Neural progenitor cell (in vitro differentiated cells): ENCODE measurements at regions not wholly inside any gene's neighbourhood (a gene's known extent, or its start where the extent isn't known, plus 50 kb on each side); places are given as distances from the start of the nearest gene placed in this dataset.

Experiments used
- DNase-seq: peaks from one replicate; pipeline ENCODE4 v3.0.0-alpha.2; 2016; ENCODE audit warnings: low spot score
- H2AFZ ChIP-seq: fragments of 200-600 bp; sonication (generic); replicated peaks from 2 replicates; pipeline ENCODE4 v1.6.1; 2016; ENCODE audit warnings: antibody characterized with exemption
- H3F3A ChIP-seq: fragments of 200-600 bp; sonication (generic); 2 replicates; pipeline ENCODE4 v1.6.1; 2016; ENCODE audit warnings: antibody characterized with exemption, low read depth
- H3K27ac ChIP-seq: fragments of 200-600 bp; sonication (generic); 2 replicates; pipeline ENCODE4 v1.5.1; 2016; ENCODE audit warnings: mild to moderate bottlenecking
- H3K27me3 ChIP-seq: fragments of 200-600 bp; sonication (generic); 2 replicates; pipeline ENCODE4 v1.6.1; 2016; ENCODE audit warnings: mild to moderate bottlenecking, moderate library complexity
- H3K36me3 ChIP-seq: fragments of 200-600 bp; sonication (generic); 2 replicates; pipeline ENCODE4 v1.5.1; 2016
- H3K4me1 ChIP-seq: fragments of 200-600 bp; sonication (generic); 2 replicates; pipeline ENCODE4 v1.6.1; 2016; ENCODE audit warnings: mixed run types
- H3K4me2 ChIP-seq: fragments of 200-600 bp; sonication (generic); 2 replicates; pipeline ENCODE4 v1.6.1; 2016
- H3K4me3 ChIP-seq: fragments of 200-600 bp; sonication (generic); 2 replicates; pipeline ENCODE4 v1.5.1; 2016
- H3K79me2 ChIP-seq: fragments of 200-600 bp; sonication (generic); 2 replicates; pipeline ENCODE4 v1.6.1; 2016; ENCODE audit warnings: low read depth
- H3K9ac ChIP-seq: fragments of 200-600 bp; sonication (generic); 2 replicates; pipeline ENCODE4 v1.6.1; 2016
- H3K9me3 ChIP-seq: fragments of 200-600 bp; sonication (generic); 2 replicates; pipeline ENCODE4 v1.5.1; 2016; ENCODE audit warnings: low read depth
- H4K20me1 ChIP-seq: fragments of 200-600 bp; sonication (generic); 2 replicates; pipeline ENCODE4 v1.6.1; 2016; ENCODE audit warnings: low read depth
- H3K27ac Mint-ChIP-seq: 3 replicates; pipeline ENCODE4 v1.8.0; 2021; ENCODE audit warnings: mixed read lengths
- H3K27me3 Mint-ChIP-seq: 2 replicates; pipeline ENCODE4 v1.8.0; 2022; ENCODE audit warnings: low read depth, mild to moderate bottlenecking, inconsistent platforms, moderate library complexity, mixed read lengths; ENCODE audit not compliant: insufficient read depth
- H3K36me3 Mint-ChIP-seq: 3 replicates; pipeline ENCODE4 v1.8.0; 2021; ENCODE audit warnings: mixed read lengths
- H3K4me1 Mint-ChIP-seq: 3 replicates; pipeline ENCODE4 v1.8.0; 2021; ENCODE audit warnings: mixed read lengths
- H3K4me3 Mint-ChIP-seq: 3 replicates; pipeline ENCODE4 v1.8.0; 2021; ENCODE audit warnings: mild to moderate bottlenecking, moderate library complexity, mixed read lengths
- H3K9me3 Mint-ChIP-seq: 3 replicates; pipeline ENCODE4 v1.8.0; 2020; ENCODE audit warnings: mixed read lengths
- CTCF ChIP-seq: fragments of 200-600 bp; sonication (generic); IDR thresholded peaks from 2 replicates; pipeline ENCODE4 v1.5.1; 2017; ENCODE audit warnings: antibody characterized with exemption, mild to moderate bottlenecking
- EZH2 ChIP-seq: fragments of 200-600 bp; sonication (generic); IDR thresholded peaks from 2 replicates; pipeline ENCODE4 v1.6.1; 2017; ENCODE audit warnings: antibody characterized with exemption, mild to moderate bottlenecking, moderate library complexity
- EZH2phosphoT487 ChIP-seq: fragments of 200-600 bp; sonication (generic); IDR thresholded peaks from 2 replicates; pipeline ENCODE4 v1.6.1; 2017; ENCODE audit warnings: antibody characterized with exemption

- no peak overlapping the region for H2AFZ ChIP-seq
- no peaks in the 10 kb centered on the region for H4K20me1 ChIP-seq
- Mint-ChIP-seq H3K27ac (no peak overlapping the region), H3K4me3 (no peak overlapping the region), H3K27me3 (peaks cover 2% of the 10 kb centered on the region), H3K4me1 (no peaks in the 10 kb centered on the region), H3K36me3 (no peaks in the 10 kb centered on the region), H3K9me3 (no peaks in the 10 kb centered on the region)
- H3K4me2 ChIP-seq = no peak overlapping the region
- no peaks in the 10 kb centered on the region for H3K4me1 ChIP-seq
- H3K27me3 ChIP-seq = no peaks in the 10 kb centered on the region
- no peaks in the 10 kb centered on the region for H3K79me2 ChIP-seq
- TF ChIP-seq CTCF (no peak), EZH2phosphoT487 (no peak), EZH2 (no peak)
- no peak overlapping the region for H3K27ac ChIP-seq
- H3K9ac ChIP-seq = no peak overlapping the region
- H3K36me3 ChIP-seq = no peaks in the 10 kb centered on the region
- H3F3A ChIP-seq = no peaks in the 10 kb centered on the region
- H3K4me3 ChIP-seq = no peak overlapping the region
- no peak for DNase-seq
- no peaks in the 10 kb centered on the region for H3K9me3 ChIP-seq
Observed at GRCh38 chr9:104022083-104022482, 72.0 kb upstream of the SMC2 start.

GRCh38 chr9:104025104-104025503 is 69.0 kb upstream of the SMC2 start:
- H3K36me3 Mint-ChIP-seq = no peaks in the 10 kb centered on the region
- H3F3A ChIP-seq = no peaks in the 10 kb centered on the region
- H3K36me3 ChIP-seq = no peaks in the 10 kb centered on the region
- no peak overlapping the region for H3K9ac ChIP-seq
- H3K4me2 ChIP-seq = no peak overlapping the region
- H3K4me3 Mint-ChIP-seq = no peak overlapping the region
- no peak overlapping the region for H2AFZ ChIP-seq
- no peak overlapping the region for H3K4me3 ChIP-seq
- H3K4me1 ChIP-seq = no peaks in the 10 kb centered on the region
- TF ChIP-seq CTCF = no peak
- TF ChIP-seq EZH2 = no peak
- TF ChIP-seq EZH2phosphoT487 = no peak
- H3K27me3 Mint-ChIP-seq = peaks cover 2% of the 10 kb centered on the region
- no peaks in the 10 kb centered on the region for H3K9me3 ChIP-seq
- H3K27me3 ChIP-seq = no peaks in the 10 kb centered on the region
- no peaks in the 10 kb centered on the region for H3K4me1 Mint-ChIP-seq
- H3K79me2 ChIP-seq = no peaks in the 10 kb centered on the region
- DNase-seq = no peak
- no peak overlapping the region for H3K27ac ChIP-seq
- no peaks in the 10 kb centered on the region for H4K20me1 ChIP-seq
- H3K27ac Mint-ChIP-seq = no peak overlapping the region
- no peaks in the 10 kb centered on the region for H3K9me3 Mint-ChIP-seq

- Histone ChIP-seq H3K4me2 (no peak overlapping the region), H2AFZ (no peak overlapping the region), H3K4me1 (no peaks in the 10 kb centered on the region), H3K27me3 (no peaks in the 10 kb centered on the region), H3K27ac (no peak overlapping the region), H3F3A (no peaks in the 10 kb centered on the region), H4K20me1 (no peaks in the 10 kb centered on the region), H3K9me3 (no peaks in the 10 kb centered on the region), H3K9ac (no peak overlapping the region), H3K36me3 (no peaks in the 10 kb centered on the region), H3K79me2 (no peaks in the 10 kb centered on the region), H3K4me3 (no peak overlapping the region)
- TF ChIP-seq EZH2 (no peak), EZH2phosphoT487 (no peak), CTCF (no peak)
- Mint-ChIP-seq H3K36me3 (no peaks in the 10 kb centered on the region), H3K4me3 (no peak overlapping the region), H3K27ac (no peak overlapping the region), H3K27me3 (peaks cover 2% of the 10 kb centered on the region), H3K9me3 (no peaks in the 10 kb centered on the region), H3K4me1 (no peaks in the 10 kb centered on the region)
- no peak for DNase-seq
Observed at GRCh38 chr9:104025945-104026344, 68.2 kb upstream of the SMC2 start.

- Histone ChIP-seq H3K9ac (no peak overlapping the region), H3K9me3 (no peaks in the 10 kb centered on the region), H4K20me1 (no peaks in the 10 kb centered on the region), H3K4me2 (no peak overlapping the region), H3K79me2 (no peaks in the 10 kb centered on the region), H3K27ac (no peak overlapping the region), H3F3A (no peaks in the 10 kb centered on the region), H3K27me3 (no peaks in the 10 kb centered on the region), H3K4me3 (no peak overlapping the region), H3K4me1 (no peaks in the 10 kb centered on the region), H3K36me3 (no peaks in the 10 kb centered on the region), H2AFZ (no peak overlapping the region)
- no peaks in the 10 kb centered on the region for H3K9me3 Mint-ChIP-seq
- DNase-seq = no peak
- no peaks in the 10 kb centered on the region for H3K27me3 Mint-ChIP-seq
- no peaks in the 10 kb centered on the region for H3K4me1 Mint-ChIP-seq
- H3K36me3 Mint-ChIP-seq = no peaks in the 10 kb centered on the region
- TF ChIP-seq EZH2 (no peak), EZH2phosphoT487 (no peak), CTCF (no peak)
- H3K27ac Mint-ChIP-seq = no peak overlapping the region
- H3K4me3 Mint-ChIP-seq = no peak overlapping the region
Observed at GRCh38 chr9:104027295-104027694, 66.8 kb upstream of the SMC2 start.
